Suprapubic skin (tissue), 4 donors: ENCODE measurements at regions not wholly inside any gene's neighbourhood (a gene's known extent, or its start where the extent isn't known, plus 50 kb on each side); places are given as distances from the start of the nearest gene placed in this dataset.

Source experiments
- EP300 ChIP-seq: sonication (generic); formaldehyde crosslinking; IDR thresholded peaks from one replicate; pipeline ENCODE4 v1.6.1; 2017; ENCODE audit warnings: antibody characterized with exemption
- POLR2AphosphoS5 ChIP-seq, 3 donors: sonication (generic); formaldehyde crosslinking; IDR thresholded peaks; one replicate each; pipeline ENCODE4 v1.6.1; 2017; ENCODE audit warnings: antibody characterized with exemption in 3 of 3
- TF ChIP-seq, protein P1 (sequence below), 2 donors: fragments of 200-600 bp in 1 of 2; fragments of 450-650 bp in 1 of 2; sonication (generic) in 1 of 2; IDR thresholded peaks; one replicate each; pipeline ENCODE4 v1.5.1; 2016 to 2019; ENCODE audit warnings: antibody characterized with exemption in 2 of 2, mild to moderate bottlenecking in 1 of 2, moderate library complexity in 1 of 2

DNA sequence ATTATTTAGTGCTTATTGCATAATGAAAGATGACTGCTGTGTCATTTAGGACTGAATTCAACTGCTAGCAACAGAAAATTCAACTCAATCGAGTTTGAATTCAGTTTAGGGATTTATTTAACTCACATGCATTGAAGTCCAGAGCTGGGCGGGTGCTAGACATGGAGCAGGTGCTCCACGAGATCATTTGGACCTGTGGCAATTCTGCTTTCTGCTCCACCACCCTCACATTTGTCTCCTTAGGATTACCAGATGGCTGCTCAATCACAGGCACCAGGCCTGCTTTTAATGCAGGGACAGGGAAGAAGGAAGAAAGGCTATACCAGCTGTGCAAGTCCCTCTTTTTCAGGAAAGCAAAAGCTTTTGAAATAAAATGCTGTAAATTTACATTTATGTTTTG, 572.9 kb upstream of the SLC8A1 start:
- TF ChIP-seq POLR2AphosphoS5 (IDR thresholded peaks at IDR 0.05) (no peak), EP300 (no peak)
- TF ChIP-seq, protein P1, sequence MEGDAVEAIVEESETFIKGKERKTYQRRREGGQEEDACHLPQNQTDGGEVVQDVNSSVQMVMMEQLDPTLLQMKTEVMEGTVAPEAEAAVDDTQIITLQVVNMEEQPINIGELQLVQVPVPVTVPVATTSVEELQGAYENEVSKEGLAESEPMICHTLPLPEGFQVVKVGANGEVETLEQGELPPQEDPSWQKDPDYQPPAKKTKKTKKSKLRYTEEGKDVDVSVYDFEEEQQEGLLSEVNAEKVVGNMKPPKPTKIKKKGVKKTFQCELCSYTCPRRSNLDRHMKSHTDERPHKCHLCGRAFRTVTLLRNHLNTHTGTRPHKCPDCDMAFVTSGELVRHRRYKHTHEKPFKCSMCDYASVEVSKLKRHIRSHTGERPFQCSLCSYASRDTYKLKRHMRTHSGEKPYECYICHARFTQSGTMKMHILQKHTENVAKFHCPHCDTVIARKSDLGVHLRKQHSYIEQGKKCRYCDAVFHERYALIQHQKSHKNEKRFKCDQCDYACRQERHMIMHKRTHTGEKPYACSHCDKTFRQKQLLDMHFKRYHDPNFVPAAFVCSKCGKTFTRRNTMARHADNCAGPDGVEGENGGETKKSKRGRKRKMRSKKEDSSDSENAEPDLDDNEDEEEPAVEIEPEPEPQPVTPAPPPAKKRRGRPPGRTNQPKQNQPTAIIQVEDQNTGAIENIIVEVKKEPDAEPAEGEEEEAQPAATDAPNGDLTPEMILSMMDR (IDR thresholded peaks at IDR 0.05) = no peak
